Activated CD8-positive, alpha-beta memory T cell treated with anti-CD3 and anti-CD28 coated beads, Interleukin-2, amount 50 U/mL, for 24 hours (primary cell): ENCODE measurements at regions not wholly inside any gene's neighbourhood (a gene's known extent, or its start where the extent isn't known, plus 50 kb on each side); places are given as distances from the start of the nearest gene placed in this dataset.

Source experiments
- DNase-seq: peaks from one replicate; pipeline ENCODE4 v3.0.0-alpha.2; 2020; ENCODE audit errors: extremely low read depth

DNA sequence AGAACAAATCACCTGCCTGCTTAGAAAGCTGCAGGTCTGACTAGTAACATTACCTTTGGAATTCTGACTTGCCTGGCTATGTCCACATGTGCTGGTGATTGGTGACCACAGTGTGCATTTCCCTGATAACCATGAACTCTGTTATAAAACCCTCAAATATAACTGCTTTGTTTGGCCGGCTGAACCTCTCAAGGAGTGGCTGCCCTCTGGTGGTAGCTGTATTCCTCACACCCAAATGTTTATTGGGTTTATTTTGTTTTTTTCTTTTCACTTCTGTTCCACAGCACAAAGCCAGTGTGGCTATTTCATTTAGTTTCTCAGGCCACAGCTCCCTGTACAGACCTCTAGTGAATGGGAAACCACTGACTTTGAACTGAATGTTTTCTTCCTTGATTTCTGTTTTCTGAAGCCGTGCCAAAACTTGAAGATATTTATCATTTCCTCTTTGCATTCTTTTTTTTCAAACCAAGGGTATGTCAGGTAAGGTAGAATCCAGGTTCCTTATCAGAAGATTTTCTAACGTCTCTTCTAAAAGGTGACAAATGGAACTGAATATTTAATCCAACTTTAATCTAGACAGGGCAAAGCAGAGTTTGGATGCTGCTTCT, 549.0 kb upstream of the VRK2 start:
- DNase-seq = no peak

DNA sequence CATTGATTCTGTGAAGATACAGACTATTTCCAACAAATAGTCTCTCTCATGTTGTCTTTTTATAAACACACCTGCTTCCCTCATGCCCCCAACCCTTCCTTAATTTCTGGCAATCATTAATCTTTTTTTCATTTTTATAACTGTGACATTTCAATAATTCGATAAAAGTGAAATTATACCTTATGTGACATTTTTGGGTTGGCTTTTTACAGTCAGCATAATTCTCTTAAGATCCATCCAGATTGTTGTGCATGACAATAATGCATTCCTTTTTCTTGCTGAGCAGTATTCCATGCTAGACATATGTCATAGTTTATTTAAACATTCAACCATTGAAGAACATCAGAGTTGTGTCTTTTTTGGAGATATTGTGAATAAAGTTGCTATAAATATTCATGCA, 541.8 kb upstream of the VRK2 start:
- no peak for DNase-seq

DNA sequence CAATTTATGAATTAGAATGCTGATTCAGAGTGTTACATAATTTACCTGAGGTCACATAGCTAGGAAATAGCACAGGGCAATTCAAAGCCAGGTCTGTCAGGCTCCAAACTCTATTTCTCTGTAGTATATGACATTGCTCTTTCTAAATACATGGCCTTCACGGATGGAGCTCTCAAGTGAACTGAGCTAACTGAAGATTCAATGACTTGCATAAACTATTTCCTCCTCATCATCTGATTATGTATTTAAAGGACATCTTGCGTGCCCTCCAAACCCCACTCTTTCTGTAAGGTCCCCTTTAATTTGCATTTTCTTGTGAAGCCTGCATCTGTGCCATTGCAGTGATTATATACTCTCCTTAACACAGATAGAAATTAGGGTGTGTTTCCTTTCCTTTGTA, 537.4 kb upstream of the VRK2 start:
- no peak for DNase-seq

DNA sequence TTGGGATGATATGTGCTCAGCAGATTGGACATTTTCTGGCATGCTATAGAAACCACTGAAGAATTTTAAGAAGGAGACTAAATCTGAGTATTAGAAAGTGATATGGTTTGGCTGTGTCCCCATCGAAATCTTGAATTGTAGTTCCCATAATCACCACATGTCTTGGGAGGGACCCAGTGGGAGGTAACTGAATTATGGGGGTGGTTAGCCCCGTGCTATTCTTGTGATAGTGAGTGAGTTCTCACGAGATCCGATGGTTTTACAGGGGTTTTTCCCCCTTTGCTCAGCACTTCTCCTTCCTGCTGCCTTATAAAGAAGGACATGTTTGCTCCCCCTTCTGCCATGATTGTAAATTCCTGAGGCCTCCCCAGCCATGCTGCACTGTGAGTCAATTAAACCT, 535.9 kb upstream of the VRK2 start:
- no peak for DNase-seq

DNA sequence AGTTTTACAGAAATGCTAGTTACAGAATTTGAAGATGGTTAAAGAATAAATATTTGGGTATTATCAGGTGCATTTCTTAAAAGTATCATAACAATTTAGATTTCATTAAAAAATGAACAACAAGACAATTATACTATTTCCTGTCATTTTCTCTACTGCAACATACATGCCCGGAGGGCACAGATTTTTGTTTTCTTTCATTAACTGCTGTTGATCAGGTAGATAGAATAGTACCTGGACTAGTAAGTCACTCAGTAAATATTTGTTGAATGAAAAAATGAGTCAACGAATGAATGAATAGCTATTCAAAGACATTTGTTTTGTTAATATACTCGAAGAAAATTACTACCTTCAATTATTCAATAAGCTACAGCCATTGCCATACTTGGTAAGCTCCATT, 531.2 kb upstream of the VRK2 start:
- DNase-seq = no peak

DNA sequence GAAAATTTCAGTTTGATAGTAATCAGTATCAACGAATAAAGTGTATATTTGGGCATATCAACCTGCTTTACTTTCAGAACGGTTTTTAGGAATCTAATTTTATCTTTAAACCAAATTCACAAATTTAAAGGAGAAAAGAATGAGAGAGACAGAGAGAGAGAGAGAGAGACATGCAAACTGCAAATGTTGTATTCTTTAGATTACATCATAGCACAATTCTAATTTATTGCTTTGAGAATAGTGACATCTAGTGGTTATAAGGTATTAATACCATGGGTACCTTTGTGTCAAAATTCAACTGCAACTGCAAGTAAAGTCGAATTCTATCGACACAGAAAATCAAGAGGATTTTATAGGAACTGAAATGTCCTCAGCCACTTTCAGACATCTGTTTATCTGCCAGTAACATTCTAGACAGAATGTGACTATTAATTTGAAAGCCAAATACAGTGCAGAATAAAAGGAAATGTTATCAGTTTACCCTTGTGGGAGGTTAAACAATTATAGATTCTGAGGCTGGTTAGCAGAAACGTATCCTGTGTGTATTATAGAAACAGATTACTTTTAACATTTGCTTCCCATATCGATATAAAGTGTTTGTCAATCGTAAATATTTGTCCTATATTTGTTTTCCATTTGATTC, 529.8 kb upstream of the VRK2 start:
- no peak for DNase-seq

DNA sequence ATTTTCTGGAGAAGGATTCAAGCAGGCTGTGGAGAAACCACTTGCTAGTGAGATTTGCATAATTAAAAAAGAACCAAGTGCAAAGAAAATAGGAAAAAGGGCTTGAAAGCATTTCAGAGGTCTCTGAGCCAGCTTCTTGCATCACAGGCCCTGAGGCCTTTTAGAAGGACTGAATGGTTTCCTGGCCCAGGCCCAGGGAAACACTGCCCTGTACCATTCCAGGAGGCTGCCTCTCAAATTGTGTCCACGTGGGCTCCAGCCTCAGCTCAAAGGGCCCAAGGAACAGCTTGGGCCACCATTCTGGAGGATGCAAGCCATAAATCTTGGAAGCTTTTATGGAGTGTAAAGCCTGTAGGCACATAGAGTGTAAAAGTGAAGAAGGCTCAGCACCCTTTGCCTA, 523.3 kb upstream of the VRK2 start:
- no peak for DNase-seq

DNA sequence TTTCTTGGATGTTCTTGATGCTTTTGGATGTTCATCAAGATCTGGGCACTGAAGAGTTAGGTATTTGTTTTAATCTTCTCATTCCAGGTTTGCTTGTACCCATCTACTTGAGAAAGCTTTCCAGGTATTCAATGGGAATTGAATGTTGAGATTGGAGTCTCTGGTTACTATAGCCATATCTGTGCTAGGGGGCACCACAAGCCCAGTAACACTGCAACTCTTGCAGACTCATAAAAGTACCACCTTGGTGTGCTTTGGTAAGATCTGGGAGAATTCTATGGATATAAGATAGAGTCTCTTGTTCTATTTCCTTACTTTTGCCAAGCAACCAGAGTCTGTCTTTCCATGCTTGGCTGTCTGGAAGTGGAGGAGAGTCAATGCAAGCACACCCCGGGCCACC, 518.9 kb upstream of the VRK2 start:
- DNase-seq = no peak

DNA sequence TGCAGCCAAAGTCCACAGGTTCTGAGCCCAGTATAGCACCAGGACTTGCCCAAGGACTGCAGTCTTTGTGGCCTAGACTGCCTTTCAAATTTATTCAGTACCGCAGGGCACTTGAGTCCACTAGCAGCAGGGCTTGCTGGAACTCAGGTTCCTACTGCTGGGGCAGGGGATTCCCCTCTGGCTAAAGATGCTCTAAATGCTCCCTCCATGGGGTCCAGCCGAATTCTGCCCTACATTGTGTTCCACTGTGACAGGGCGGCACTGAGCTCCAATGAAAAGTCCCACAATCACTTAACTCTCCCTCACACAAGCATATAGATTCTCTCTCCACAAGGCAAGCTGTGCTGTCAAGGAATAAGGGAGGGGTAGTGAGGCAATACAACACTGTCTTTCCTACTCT, 518.1 kb upstream of the VRK2 start:
- no peak for DNase-seq

DNA sequence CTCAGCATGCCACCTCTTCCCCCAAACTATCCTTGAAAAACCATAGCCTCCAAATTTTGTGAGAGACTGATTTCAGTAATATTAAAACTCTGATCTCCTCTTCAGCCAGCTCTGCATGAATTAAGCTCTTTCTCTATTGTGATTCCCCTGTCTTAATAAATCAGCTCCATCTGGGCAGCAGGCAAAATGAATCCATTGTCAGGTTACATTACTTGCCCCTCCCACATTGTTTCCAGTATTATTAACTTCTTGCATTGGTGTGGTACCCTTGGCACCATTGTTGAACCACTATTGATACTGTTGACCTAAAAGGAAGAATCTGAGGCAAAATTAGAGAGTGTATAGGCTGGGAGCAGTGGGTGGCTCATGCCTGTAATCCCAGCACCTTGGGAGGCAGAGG, 512.2 kb upstream of the VRK2 start:
- no peak for DNase-seq

DNA sequence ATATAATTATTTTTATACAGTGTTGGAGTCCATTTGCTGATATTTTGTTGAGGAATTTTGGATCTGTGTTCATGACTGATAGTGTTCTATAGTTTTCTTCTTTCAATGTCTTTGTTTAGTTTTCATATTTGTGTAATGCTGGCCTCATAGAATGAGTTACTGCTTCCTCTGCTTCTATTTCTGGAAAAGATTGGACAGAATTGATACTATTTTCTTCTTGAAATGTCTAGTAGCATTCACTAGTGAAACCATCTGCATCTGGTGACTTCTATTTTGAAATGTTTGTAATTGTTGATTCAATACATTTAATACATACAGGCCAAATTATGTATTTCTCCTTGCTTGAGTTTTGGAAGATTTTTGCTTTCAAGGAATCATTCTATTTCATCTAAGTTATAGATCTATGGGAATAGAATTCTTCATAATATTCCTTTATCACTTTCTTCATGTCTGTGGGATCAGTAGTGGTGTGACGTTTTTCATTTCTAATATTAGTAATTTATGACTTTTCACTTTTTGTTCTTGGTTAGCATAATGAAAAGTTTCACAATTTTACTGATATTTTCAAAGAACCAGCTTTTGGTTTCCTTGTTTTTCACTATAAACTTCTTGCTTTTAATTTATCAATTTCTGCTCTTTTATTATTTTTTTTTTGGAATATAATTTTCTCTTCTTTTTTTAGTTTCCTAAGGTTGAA, 509.9 kb upstream of the VRK2 start:
- no peak for DNase-seq

DNA sequence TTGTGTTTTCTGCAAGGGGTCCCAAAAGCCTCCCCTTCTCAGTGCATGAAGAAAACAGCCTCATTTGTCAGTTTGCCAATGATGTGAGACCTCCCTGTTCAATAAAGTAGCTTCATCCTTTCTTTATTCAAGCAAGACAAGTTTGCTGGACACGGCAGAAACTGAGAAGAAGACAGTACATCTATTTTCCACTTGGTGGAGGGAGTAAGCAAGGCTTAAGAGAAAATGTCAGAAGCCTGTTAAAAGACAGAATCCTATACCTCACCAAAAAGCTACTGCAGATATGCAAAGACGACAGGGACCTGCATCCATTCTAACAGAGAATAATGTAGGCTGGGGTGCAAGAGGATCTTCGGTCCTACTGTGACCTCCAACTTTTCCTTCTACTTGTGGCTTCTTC, 506.8 kb upstream of the VRK2 start:
- DNase-seq = no peak

DNA sequence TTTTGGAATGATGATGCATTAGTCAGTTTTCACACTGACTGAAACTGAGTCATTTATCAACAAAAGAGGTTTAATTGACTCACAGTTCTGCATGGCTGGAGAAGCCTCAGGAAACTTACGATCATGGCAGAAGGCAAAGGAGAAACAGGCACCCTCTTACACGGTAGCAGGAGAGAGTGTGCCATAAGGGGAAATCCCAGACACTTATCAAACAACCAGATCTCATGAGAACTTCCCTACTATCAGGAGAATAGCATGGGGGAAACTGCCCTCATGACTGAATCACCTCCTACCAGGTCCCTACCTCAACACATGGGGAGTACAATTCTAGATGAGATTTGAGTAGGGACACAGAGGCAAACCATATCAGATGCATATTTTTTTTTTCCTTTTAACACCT, 504.5 kb upstream of the VRK2 start:
- DNase-seq = no peak

DNA sequence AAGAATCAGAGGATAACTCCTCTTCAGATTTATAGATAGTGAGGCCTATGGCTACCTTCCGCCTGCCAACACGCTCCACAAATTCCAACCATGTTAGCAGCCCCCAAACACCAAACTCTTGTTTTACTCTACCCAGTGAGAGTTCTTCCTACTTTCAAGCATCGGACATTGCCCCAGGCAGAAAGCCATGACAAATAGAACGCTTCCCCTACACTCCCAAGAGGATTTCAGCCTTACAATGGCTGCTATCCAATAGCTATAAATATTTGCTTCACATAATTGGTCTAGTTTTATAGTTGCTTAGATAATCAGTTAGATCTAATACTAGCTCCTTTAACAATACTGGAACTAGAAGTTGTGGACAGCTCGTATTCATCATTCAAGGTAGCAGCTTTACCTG, 503.4 kb upstream of the VRK2 start:
- DNase-seq = no peak

DNA sequence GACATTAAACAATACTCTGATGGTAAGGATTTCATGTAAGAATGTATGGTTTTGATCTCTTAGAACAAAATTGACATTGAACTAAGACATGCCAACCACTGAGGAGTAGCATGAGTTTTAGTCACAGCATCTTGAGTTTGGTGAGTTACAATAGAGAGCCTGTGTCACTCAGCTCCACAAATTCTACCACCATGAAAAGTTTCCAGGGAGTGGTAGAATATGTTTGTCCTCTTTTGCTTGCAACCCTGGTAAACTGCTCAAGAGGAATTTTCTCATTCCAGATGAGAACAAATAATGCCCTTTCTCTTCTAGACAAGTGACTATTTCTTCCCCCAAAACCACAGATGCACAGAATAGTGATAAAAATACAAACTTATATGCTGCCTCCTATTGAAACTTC, 502.0 kb upstream of the VRK2 start:
- DNase-seq = no peak

DNA sequence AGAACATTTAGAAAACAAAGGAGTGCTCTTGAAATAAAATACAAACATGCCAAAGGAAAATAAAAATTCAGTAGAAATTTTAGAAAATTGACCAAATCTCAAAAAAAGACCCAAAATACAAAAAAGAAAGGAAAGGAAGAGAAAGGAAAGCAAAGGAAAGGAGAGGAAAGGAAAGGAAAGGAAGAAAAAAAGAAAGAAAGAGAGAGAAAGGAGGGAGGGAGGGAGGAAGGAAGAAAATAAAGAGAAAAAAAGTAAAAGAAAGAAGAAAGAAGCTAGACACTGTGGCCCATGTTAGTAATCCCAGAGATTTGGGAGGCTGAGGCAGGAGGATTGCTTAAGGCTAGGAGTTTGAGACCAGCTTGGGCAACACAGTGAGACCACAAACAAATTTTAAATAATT, 500.1 kb upstream of the VRK2 start:
- DNase-seq = no peak

DNA sequence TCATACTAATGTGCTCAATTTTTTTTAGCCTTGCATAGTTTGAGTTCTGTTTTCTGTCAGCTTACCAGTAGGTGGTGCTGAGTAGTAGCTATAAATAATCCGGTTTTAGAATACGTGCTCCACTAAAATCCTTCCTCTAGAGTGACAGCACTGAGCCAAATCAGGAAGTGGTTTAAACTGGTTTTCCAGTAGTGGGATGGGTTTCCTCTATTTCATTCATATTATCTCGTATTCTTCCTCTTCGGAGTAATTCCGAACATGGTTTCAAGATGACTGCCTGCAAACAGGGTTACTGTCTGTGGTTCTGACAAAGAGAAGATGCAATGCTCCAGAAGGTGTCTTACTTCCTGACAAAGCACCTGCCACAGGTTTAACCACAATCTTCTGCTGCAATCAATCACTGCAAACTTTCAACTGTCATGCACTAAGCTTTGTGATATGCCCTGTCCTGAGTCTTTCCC, 496.9 kb upstream of the VRK2 start:
- DNase-seq = no peak

DNA sequence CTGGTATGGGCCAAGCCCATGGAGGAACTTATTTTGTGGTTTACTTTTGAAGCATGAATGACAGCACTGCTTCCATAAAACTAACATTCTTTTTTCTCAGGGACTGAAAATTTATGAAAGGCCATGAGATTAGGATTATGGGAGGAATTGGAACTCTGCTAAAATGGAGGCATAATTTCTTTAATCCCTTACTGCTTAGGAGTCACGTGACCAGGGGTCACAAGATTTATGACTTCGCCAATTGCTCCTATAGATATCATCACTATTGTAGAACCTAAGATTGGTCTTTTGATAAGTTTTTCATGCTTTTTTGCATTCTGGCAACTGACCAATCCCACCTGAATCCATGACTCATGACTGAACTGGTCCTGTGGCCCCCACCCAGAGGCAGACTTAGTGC, 495.7 kb upstream of the VRK2 start:
- DNase-seq = no peak

DNA sequence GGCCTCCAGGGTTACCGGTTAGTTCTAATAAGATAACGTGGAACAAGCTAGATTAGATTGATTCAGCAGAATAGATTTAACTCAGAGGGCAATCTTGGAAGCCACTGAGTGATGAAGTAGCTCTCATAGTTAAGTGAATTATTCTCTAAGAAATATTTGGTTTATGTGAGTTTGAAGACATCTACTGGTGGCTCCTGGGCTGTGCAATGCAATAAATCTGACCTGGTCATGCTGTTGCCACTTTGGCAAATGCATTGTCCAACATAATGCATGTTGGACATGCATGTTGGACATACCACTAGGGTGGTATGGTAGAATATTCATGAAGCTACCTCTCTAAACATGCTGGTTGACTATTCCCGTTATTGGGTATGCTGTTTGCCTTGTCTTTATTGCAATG, 493.7 kb upstream of the VRK2 start:
- no peak for DNase-seq

DNA sequence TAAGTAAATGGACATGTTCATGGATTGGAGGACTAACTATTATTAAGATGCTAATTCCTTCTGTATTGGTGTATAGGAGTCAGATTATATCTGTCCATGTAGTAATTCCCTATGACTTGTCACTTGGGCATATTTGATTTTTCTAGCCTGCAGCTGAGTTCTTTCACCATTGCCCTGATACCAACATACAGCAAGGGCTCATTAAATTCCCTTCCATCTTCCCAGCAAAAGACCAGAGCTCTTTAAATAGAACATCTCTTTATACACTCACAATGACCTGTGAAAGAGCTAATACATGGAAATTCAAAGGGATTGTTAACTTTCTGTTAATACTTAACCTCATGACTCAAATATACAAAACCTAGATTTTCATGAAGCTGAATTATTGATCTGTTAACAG, 492.3 kb upstream of the VRK2 start:
- no peak for DNase-seq

DNA sequence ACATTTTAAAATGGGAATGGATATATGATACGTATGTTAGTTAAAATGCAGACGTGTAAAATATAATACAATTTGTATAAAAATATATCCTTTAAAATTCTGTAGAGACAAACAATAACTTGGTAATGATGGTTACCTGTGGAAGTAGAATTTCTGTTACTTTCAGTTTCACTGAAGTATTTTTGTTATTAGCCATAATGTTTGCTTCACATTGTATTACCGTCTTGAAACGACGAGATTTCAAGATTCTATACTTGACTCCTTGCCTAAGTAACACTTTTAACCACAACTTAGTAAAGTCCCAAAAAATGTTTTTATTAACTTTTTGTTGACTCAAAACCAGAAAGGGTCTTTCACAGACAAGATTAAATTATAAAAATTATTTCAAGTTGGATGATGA, 488.3 kb upstream of the VRK2 start:
- no peak for DNase-seq

DNA sequence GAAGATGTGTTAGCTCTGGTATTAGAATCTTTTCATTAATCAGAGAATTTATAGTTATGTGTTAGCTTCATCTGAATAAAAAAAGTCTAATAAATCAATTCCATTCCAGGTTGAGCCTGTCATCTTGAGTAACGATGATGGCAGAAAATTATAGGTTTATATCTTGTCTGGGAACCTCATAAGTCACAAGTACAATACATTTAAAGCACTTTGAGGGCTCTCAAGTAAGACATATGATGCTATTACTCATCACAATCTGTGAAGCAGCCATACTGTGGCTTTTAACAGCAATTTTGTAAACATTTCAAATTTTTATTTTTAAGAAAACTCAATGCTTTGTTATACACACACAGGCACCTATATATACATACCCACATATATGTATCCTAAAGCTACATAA, 484.1 kb upstream of the VRK2 start:
- DNase-seq = no peak

DNA sequence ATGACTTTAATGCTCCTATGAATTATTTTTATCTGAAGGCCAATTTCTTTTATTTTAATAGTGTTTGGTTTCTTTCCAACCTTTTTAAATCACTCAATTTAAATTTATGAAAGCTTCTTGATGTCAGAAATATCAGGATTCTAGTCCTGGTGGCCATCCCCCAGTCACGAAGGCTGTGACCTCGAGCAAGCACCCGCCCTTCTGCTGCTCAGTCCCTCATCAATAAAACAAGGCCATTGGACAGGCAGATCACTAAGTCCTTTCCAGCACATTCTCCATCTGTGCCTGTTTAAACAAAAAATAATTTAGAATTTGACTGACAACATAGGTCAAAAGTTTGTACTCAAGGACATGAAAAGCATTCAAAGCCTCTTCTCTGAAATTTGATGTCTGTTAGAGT, 483.6 kb upstream of the VRK2 start:
- no peak for DNase-seq

DNA sequence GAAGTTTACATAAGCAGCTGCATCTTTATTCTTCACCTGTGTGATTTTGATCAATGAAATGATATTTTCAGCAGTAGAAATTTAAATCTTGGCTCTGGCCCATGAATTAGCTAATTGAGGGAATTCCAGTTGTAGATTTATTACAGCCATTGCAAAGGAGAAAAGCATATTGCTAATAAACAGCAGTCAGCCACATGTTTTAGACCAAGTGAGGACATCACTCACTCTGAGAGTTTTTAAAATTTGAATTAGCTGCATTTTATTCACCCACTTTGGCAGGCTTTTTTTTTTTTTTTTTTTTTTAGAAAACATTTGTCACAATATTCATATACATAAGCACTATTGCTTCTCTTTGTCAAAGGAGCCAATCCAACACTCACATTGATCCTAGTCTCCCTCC, 479.4 kb upstream of the VRK2 start:
- no peak for DNase-seq
